ENCODE measurements at regions not wholly inside any gene's neighbourhood (a gene's known extent, or its start where the extent isn't known, plus 50 kb on each side); places are given as distances from the start of the nearest gene placed in this dataset.

DNA sequence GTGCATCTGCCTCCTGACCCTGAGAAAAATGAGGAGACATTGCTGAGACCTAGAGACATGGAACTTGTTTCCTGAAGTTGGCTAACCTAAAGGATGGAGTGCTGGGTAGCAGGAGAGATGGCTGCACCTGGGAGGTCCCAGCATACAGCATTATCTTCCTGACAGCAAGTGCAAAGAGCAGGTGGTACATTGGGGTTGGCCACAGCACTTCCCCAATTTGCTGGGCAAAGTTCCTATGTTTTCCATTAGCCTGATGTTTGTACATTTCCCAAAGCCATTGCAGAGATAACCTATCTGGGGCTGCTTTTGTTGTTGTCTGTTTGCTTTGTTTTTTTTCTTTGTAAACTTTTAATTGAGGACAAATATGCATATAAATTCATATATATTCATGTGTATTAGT is 296.7 kb downstream of the HRH4 start (continued):
- TF ChIP-seq HOXB5 (CRISPR knock-in tag; IDR thresholded peaks at IDR 0.05) (no peak), CHD2 (IDR thresholded peaks at IDR 0.05; ENCODE audit: low read length, partially characterized antibody) (no peak), NFE2L2 (conservative IDR thresholded peaks at IDR 0.05; ENCODE audit: low read length) (no peak)

DNA sequence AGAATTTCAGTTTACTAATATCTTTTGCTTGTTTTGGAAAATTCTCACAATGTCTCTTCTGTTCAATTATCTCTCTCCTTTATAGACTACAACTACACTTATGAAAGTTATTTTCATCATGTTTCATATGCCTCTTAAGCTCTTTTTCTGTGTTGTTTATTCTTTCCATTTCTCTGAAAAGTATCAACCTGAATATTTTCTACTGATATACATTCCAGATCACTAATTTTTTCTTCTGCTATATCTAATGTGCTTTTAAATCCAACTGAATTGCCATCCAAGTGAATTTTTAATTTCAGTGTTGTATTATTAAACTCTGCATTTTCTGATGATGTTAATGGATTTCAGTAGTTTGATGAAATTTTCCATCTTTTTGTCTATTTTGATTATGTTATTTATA is 301.3 kb downstream of the HRH4 start:
- DNase-seq (ENCODE audit: low read depth in 1 of 2, low spot score in 1 of 2), result no peak
- Histone ChIP-seq H3K4me1 (no peaks in the 10 kb centered on the region), H3K9me3 (no peaks in the 10 kb centered on the region), H3K4me3 (no peak overlapping the region), H3K4me2 (no peak overlapping the region), H3K27ac (no peak overlapping the region)
- ChIA-PET POLR2A (no interaction called here), CTCF (no interaction called here)
- no peak for ATAC-seq
- no peak for TF ChIP-seq HOXB5 (CRISPR knock-in tag; IDR thresholded peaks at IDR 0.05)
- TF ChIP-seq TP53 (CRISPR knock-in tag; IDR thresholded peaks at IDR 0.05), result no peak
- no peak for TF ChIP-seq CEBPB (IDR thresholded peaks at IDR 0.05)
- TF ChIP-seq FOSB (CRISPR knock-in tag; IDR thresholded peaks at IDR 0.05), result no peak
- TF ChIP-seq, protein P1, sequence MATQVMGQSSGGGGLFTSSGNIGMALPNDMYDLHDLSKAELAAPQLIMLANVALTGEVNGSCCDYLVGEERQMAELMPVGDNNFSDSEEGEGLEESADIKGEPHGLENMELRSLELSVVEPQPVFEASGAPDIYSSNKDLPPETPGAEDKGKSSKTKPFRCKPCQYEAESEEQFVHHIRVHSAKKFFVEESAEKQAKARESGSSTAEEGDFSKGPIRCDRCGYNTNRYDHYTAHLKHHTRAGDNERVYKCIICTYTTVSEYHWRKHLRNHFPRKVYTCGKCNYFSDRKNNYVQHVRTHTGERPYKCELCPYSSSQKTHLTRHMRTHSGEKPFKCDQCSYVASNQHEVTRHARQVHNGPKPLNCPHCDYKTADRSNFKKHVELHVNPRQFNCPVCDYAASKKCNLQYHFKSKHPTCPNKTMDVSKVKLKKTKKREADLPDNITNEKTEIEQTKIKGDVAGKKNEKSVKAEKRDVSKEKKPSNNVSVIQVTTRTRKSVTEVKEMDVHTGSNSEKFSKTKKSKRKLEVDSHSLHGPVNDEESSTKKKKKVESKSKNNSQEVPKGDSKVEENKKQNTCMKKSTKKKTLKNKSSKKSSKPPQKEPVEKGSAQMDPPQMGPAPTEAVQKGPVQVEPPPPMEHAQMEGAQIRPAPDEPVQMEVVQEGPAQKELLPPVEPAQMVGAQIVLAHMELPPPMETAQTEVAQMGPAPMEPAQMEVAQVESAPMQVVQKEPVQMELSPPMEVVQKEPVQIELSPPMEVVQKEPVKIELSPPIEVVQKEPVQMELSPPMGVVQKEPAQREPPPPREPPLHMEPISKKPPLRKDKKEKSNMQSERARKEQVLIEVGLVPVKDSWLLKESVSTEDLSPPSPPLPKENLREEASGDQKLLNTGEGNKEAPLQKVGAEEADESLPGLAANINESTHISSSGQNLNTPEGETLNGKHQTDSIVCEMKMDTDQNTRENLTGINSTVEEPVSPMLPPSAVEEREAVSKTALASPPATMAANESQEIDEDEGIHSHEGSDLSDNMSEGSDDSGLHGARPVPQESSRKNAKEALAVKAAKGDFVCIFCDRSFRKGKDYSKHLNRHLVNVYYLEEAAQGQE (IDR thresholded peaks at IDR 0.05), result no peak
- no peak for TF ChIP-seq RAD21 (conservative IDR thresholded peaks at IDR 0.05 in 1 of 2, IDR thresholded peaks at IDR 0.05 in 1 of 2)
- TF ChIP-seq, protein P2, sequence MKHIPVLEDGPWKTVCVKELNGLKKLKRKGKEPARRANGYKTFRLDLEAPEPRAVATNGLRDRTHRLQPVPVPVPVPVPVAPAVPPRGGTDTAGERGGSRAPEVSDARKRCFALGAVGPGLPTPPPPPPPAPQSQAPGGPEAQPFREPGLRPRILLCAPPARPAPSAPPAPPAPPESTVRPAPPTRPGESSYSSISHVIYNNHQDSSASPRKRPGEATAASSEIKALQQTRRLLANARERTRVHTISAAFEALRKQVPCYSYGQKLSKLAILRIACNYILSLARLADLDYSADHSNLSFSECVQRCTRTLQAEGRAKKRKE (CRISPR knock-in tag; IDR thresholded peaks at IDR 0.05; ENCODE audit: low read depth), result no peak
- TF ChIP-seq HOXB13 (CRISPR knock-in tag; IDR thresholded peaks at IDR 0.05; ENCODE audit: low read depth), result no peak
- TF ChIP-seq, protein P3, sequence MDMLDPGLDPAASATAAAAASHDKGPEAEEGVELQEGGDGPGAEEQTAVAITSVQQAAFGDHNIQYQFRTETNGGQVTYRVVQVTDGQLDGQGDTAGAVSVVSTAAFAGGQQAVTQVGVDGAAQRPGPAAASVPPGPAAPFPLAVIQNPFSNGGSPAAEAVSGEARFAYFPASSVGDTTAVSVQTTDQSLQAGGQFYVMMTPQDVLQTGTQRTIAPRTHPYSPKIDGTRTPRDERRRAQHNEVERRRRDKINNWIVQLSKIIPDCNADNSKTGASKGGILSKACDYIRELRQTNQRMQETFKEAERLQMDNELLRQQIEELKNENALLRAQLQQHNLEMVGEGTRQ (IDR thresholded peaks at IDR 0.05), result no peak
- no peak for TF ChIP-seq KDM5A (IDR thresholded peaks at IDR 0.05)
- no peak for TF ChIP-seq BHLHE40 (IDR thresholded peaks at IDR 0.05; ENCODE audit: low read depth, low read length)
- TF ChIP-seq EP300 (IDR thresholded peaks at IDR 0.05), result no peak
- no peak for TF ChIP-seq HEYL (CRISPR knock-in tag; IDR thresholded peaks at IDR 0.05)
- no peak for TF ChIP-seq JUNB (IDR thresholded peaks at IDR 0.05)
- FAIRE-seq, result no peak

DNA sequence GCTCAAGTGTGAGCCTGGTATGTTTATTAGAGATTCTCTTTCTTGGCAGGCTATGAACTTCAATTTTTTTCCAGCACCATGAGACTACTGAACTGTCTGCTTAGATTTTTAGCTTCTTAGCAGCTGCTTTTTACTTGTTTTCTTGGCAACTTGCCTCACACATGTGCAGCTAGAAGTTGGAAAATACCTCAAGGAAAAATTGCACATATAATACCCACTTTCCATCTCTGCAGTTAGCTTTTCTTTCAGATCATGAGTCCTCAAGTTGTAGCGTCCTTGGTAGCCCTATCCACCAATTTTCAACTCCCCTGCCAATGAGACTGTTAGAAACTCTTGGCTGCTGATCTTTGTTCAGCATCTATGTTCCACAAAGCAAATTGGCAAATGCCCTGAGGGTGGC is 302.1 kb downstream of the HRH4 start:
- 0% methylated on average over 1 of the region's 1 CpG for WGBS (ENCODE audit: missing lambda C conversion rate)

More for the DNA sequence above, 302.1 kb downstream of the HRH4 start:
- POLR2A ChIA-PET, result no interaction called here
- no peak for DNase-seq (ENCODE audit: low read depth in 1 of 2, low spot score in 1 of 2)
- H3K4me1 ChIP-seq, result no peaks in the 10 kb centered on the region
- no peak for TF ChIP-seq JUN (IDR thresholded peaks at IDR 0.05)
- no peak for TF ChIP-seq TFCP2L1 (CRISPR knock-in tag; IDR thresholded peaks at IDR 0.05)
- no peak for TF ChIP-seq CHD2 (IDR thresholded peaks at IDR 0.05; ENCODE audit: low read length, partially characterized antibody)
- TF ChIP-seq RAD21 (conservative IDR thresholded peaks at IDR 0.05 in 1 of 2, IDR thresholded peaks at IDR 0.05 in 1 of 2), result no peak
- no peak for TF ChIP-seq EHF (CRISPR knock-in tag; IDR thresholded peaks at IDR 0.05)
- no peak for TF ChIP-seq NPAS2 (CRISPR knock-in tag; IDR thresholded peaks at IDR 0.05; ENCODE audit: borderline replicate concordance)
- no peak for TF ChIP-seq CBX8 (IDR thresholded peaks at IDR 0.05)
- TF ChIP-seq, protein P4, sequence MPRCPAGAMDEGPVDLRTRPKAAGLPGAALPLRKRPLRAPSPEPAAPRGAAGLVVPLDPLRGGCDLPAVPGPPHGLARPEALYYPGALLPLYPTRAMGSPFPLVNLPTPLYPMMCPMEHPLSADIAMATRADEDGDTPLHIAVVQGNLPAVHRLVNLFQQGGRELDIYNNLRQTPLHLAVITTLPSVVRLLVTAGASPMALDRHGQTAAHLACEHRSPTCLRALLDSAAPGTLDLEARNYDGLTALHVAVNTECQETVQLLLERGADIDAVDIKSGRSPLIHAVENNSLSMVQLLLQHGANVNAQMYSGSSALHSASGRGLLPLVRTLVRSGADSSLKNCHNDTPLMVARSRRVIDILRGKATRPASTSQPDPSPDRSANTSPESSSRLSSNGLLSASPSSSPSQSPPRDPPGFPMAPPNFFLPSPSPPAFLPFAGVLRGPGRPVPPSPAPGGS (IDR thresholded peaks at IDR 0.05), result no peak
- H3K4me2 ChIP-seq, result no peak overlapping the region
- no peak for ATAC-seq
- no peak overlapping the region for H3K4me3 ChIP-seq
- no peak for FAIRE-seq
- CTCF ChIA-PET, result interaction anchor here (0.6 kb wide), 1 partner anchor 27 kb away, joined by 3 read pairs; no protein-coding TSS in a partner anchor
- no peak overlapping the region for H3K27ac ChIP-seq
- no peaks in the 10 kb centered on the region for H3K9me3 ChIP-seq

Data from A549 (cell line).